Large intestine (tissue), 3 donors: ENCODE measurements at regions not wholly inside any gene's neighbourhood (a gene's known extent, or its start where the extent isn't known, plus 50 kb on each side); places are given as distances from the start of the nearest gene placed in this dataset.
"Not testable (repeated sequence)": the region's sequence is repeated elsewhere in the genome, so short reads cannot be mapped to it uniquely, and the experiment has no call there.

Experiments
- DNase-seq, 2 donors: peaks; one replicate each; pipeline versions ENCODE4 v3.0.0 to v3.0.0-alpha.2; 2013
- H3K27ac ChIP-seq: one replicate; pipeline ENCODE4 v1.5.1; 2013; ENCODE audit warnings: low read length
- H3K27me3 ChIP-seq: 2 replicates; pipeline ENCODE4 v1.6.1; 2013; ENCODE audit warnings: low read length; ENCODE audit not compliant: control insufficient read depth, insufficient read depth
- H3K36me3 ChIP-seq: 2 replicates; pipeline ENCODE4 v1.6.1; 2013; ENCODE audit warnings: low read length; ENCODE audit not compliant: control insufficient read depth, insufficient read depth
- H3K4me1 ChIP-seq: one replicate; pipeline ENCODE4 v1.6.1; 2013; ENCODE audit warnings: low read length; ENCODE audit not compliant: control insufficient read depth, insufficient read depth
- H3K4me3 ChIP-seq: one replicate; pipeline ENCODE4 v1.5.1; 2013; ENCODE audit warnings: low read length
- H3K9me3 ChIP-seq: one replicate; pipeline ENCODE4 v1.6.1; 2013; ENCODE audit warnings: mild to moderate bottlenecking, low read depth, low read length, moderate library complexity; ENCODE audit not compliant: control insufficient read depth
- WGBS: methylation state at CpG from one replicate; pipeline ENCODE4 v1.1.5; 2013; ENCODE audit warnings: low lambda C conversion rate; ENCODE audit not compliant: insufficient coverage; 5-methylcytosine and 5-hydroxymethylcytosine counted together

DNA sequence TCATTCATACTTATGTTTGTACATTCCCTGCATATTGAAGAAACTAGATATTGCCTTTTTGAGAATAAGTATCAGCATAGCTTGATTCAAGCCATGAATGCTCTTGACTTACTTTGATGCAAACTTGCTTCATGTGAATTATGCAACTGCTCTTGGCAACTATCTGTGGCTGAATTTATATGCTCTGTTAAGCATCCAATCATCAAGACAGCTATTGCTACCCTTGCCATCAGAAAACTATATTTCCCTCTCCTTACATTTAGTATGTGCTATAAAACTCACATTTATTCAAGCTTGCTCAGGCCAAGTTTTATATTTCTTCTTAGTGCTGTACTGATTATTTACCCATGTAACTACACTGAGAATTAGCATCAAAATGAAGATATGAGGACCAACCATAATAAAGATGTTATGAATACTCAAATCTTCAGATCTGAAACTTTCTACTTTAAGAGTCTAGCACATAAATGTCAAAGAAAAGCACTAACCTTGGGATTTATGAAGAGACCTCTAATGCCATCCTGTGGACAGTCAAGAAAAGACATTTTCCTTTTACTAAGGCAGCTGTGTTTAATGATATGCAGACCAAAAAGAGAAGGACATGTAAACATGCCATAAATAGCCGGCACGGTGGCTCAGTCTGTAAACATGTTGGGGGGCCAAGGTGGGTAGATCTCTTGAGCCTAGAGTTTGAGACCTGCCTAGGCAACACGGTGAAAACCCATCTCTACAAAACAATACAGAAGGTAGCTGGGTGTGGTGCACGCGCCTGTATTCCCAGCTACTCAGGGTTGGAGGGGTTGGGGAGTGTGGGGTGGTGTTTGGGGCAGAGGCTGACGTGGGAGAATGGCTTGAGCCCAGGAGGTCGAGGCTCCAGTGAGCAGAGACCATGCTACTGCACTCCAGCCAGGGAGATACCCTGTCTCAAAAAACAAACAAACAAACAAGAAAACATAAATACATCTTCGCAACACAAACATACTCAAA is 267.0 kb upstream of the TYRP1 start:
- no peaks in the 10 kb centered on the region for H3K4me1 ChIP-seq
- WGBS = no CpG with 5 or more reads among the region's 8 CpGs
- DNase-seq = no peak
- H3K27me3 ChIP-seq = no peaks in the 10 kb centered on the region
- H3K36me3 ChIP-seq = no peaks in the 10 kb centered on the region
- H3K27ac ChIP-seq = no peak overlapping the region
- H3K4me3 ChIP-seq = no peak overlapping the region
- no peaks in the 10 kb centered on the region for H3K9me3 ChIP-seq

- no peak for DNase-seq
- WGBS = no CpG with 5 or more reads among the region's 3 CpGs
These were observed 253.9 kb upstream of the TYRP1 start for GRCh38 chr9:12439267-12439666.

DNA sequence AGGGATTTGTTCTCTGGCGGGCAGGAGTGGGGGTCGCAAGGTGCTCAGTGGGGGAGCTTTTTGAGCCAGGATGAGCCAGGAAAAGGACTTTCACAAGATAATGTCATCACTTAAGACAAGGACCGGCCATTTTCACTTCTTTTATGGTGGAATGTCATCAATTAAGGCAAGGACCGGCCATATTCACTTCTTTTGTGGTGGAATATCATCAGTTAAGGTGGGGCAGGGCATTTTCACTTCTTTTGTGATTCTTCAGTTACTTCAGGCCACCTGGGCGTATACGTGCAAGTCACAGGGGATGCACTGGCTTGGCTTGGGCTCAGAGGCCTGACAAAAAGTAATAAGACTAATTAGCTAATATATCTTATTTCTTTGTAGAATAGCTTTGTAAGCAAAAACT is 252.1 kb upstream of the TYRP1 start:
- H3K27ac ChIP-seq, H3K4me3 ChIP-seq, H3K36me3 ChIP-seq, H3K9me3 ChIP-seq, H3K4me1 ChIP-seq, H3K27me3 ChIP-seq, DNase-seq: not testable (repeated sequence)
- WGBS = no CpG with 5 or more reads among the region's 6 CpGs

More at GRCh38 chr9:12439267-12439666, 253.9 kb upstream of the TYRP1 start:
- no peaks in the 10 kb centered on the region for H3K27me3 ChIP-seq
- no peaks in the 10 kb centered on the region for H3K36me3 ChIP-seq
- H3K27ac ChIP-seq = no peak overlapping the region
- no peaks in the 10 kb centered on the region for H3K9me3 ChIP-seq
- no peaks in the 10 kb centered on the region for H3K4me1 ChIP-seq
- no peak overlapping the region for H3K4me3 ChIP-seq

DNA sequence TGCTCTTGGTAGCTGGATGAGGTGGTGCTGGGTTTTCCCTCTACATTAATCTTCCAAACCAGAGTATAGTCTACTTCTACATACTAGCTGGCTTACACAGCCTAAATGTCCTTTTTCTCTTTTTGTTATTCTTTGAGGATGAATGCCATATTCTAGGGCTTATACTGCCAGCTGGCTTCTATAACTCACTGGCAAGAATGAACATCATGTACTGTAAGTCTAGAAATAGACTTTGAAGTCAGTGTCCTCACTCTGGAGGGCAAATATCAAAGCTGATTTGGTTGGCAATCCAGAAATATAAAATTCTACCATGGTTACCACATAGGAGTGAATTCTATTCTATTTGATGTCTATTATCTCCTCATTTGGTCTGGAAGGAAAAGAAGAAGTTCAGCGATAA is 251.7 kb upstream of the TYRP1 start:
- 100% methylated on average over 1 of the region's 1 CpG for WGBS
- no peak for DNase-seq
- Histone ChIP-seq H3K4me1 (no peaks in the 10 kb centered on the region), H3K27ac (no peak overlapping the region), H3K9me3 (no peaks in the 10 kb centered on the region), H3K4me3 (no peak overlapping the region), H3K27me3 (no peaks in the 10 kb centered on the region), H3K36me3 (no peaks in the 10 kb centered on the region)

DNA sequence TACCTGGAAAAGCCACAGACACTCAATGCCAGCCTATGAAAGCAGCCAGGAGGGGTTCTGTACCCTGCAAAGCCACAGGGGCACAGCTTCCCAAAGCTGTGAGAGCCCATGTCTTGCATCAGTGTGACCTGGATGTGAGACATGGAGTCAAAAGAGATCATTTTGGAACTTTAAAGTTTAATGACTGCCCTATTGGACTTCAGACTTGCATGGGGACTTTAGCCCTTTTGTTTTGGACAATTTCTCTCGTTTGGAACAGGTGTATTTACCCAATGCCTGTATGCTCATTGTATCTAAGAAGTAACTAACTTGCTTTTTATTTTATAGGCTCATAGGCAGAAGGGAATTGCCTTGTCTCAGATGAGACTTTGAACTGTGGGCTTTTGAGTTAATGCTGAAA is 244.9 kb upstream of the TYRP1 start:
- Histone ChIP-seq H3K4me1 (no peaks in the 10 kb centered on the region), H3K36me3 (no peaks in the 10 kb centered on the region), H3K27ac (no peak overlapping the region), H3K27me3 (no peaks in the 10 kb centered on the region), H3K4me3 (no peak overlapping the region), H3K9me3 (no peaks in the 10 kb centered on the region)
- no CpG with 5 or more reads among the region's 1 CpG for WGBS
- DNase-seq = no peak

- no peak overlapping the region for H3K4me3 ChIP-seq
- WGBS = no CpG with 5 or more reads among the region's 1 CpG
- no peak overlapping the region for H3K27ac ChIP-seq
- no peaks in the 10 kb centered on the region for H3K4me1 ChIP-seq
- DNase-seq = no peak
- H3K9me3 ChIP-seq = no peaks in the 10 kb centered on the region
- no peaks in the 10 kb centered on the region for H3K27me3 ChIP-seq
- H3K36me3 ChIP-seq = no peaks in the 10 kb centered on the region
These were observed 235.9 kb upstream of the TYRP1 start for GRCh38 chr9:12457237-12457636.

DNA sequence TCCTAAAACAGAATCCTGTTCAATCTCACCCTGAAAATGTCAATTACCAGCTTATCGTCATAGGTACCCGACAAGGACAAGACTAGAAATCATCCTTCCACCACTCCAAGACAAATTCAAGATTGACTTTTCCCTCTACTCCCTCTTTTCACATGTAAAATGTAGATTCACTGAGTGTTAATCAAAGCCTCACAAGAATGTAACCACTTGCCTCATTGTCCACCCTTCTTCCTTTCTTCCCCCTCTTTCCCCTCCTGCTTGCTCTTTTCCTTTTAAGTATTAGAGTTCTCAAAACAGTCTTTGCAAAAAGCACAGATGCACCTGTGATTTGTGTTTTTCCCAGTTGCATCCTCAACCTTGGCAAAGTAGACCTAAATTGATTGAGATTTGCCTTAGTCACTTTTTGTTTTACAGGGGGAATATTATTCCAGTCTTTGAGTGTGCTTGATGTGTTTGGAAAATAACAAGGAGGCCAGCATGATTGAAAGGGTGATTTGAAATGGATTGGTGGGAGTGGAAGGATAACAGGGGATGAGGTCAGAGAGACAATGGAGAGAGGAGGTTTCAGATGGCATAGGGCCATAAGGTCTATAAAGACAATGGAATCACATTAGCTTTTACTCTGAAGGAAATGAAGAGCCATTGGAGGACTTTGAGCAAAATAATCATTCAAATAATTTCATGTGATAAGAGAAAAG is 231.3 kb upstream of the TYRP1 start:
- no CpG with 5 or more reads among the region's 2 CpGs for WGBS
- no peak overlapping the region for H3K27ac ChIP-seq
- no peak overlapping the region for H3K4me3 ChIP-seq
- H3K36me3 ChIP-seq = no peaks in the 10 kb centered on the region
- H3K9me3 ChIP-seq = no peaks in the 10 kb centered on the region
- no peaks in the 10 kb centered on the region for H3K27me3 ChIP-seq
- no peaks in the 10 kb centered on the region for H3K4me1 ChIP-seq
- no peak for DNase-seq

- no peaks in the 10 kb centered on the region for H3K27me3 ChIP-seq
These were observed 230.3 kb upstream of the TYRP1 start for GRCh38 chr9:12462861-12463260.

GRCh38 chr9:12463641-12464040 is 229.5 kb upstream of the TYRP1 start:
- Histone ChIP-seq H3K9me3 (no peaks in the 10 kb centered on the region), H3K27me3 (no peaks in the 10 kb centered on the region), H3K36me3 (no peaks in the 10 kb centered on the region), H3K4me1 (no peaks in the 10 kb centered on the region), H3K27ac (no peak overlapping the region), H3K4me3 (no peak overlapping the region)
- WGBS = 29% methylated on average over 1 of the region's 3 CpGs
- DNase-seq = no peak

More at GRCh38 chr9:12462861-12463260, 230.3 kb upstream of the TYRP1 start:
- no peaks in the 10 kb centered on the region for H3K36me3 ChIP-seq
- no peak overlapping the region for H3K27ac ChIP-seq
- DNase-seq = no peak
- no peaks in the 10 kb centered on the region for H3K9me3 ChIP-seq
- no peaks in the 10 kb centered on the region for H3K4me1 ChIP-seq
- no peak overlapping the region for H3K4me3 ChIP-seq

- Histone ChIP-seq H3K4me3 (no peak overlapping the region), H3K27me3 (no peaks in the 10 kb centered on the region), H3K27ac (no peak overlapping the region), H3K4me1 (no peaks in the 10 kb centered on the region), H3K9me3 (no peaks in the 10 kb centered on the region), H3K36me3 (no peaks in the 10 kb centered on the region)
- DNase-seq = no peak
- WGBS = 67% methylated on average over 3 of the region's 3 CpGs
These were observed 228.8 kb upstream of the TYRP1 start for GRCh38 chr9:12464400-12464799.
